CD4-positive, alpha-beta T cell (primary cell): ENCODE measurements at regions not wholly inside any gene's neighbourhood (a gene's known extent, or its start where the extent isn't known, plus 50 kb on each side); places are given as distances from the start of the nearest gene placed in this dataset.

Experiments
- ATAC-seq: fragments of 200-7000 bp; cut with Tn5 transposase; one replicate; pipeline ENCODE4 v1.10.0; 2022; ENCODE audit warnings: mild to moderate bottlenecking; ENCODE audit not compliant: poor library complexity
- CTCF ChIA-PET: fragments of 350-600 bp; sonication (Branson Sonifier 250); formaldehyde crosslinking; loops from one replicate; lab custom pipeline; 2021; ENCODE audit warnings: antibody characterized with exemption, inconsistent platforms; lab: Charles Lee
- POLR2A ChIA-PET: fragments of 350-600 bp; sonication (Branson Sonifier 250); formaldehyde crosslinking; loops from one replicate; lab custom pipeline; 2021; ENCODE audit warnings: antibody characterized with exemption, inconsistent platforms; lab: Charles Lee
- DNase-seq, 14 experiments: peaks; one replicate each; pipeline ENCODE4 v3.0.0-alpha.2; 2013 to 2020; ENCODE audit warnings: mixed read lengths in 2 of 14
- H3K27ac ChIP-seq, 2 donors: one replicate each; pipeline versions ENCODE4 v1.5.1 to v1.7.0; 2013; ENCODE audit warnings: low read length in 2 of 2, low read depth in 1 of 2, mild to moderate bottlenecking in 1 of 2
- H3K27me3 ChIP-seq, 2 experiments: 1 replicate in 1 of 2; 2 replicates in 1 of 2; pipeline versions ENCODE4 v1.6.1 to v1.7.0; 2013; ENCODE audit warnings: low read length in 2 of 2, control low read depth in 1 of 2, mild to moderate bottlenecking in 1 of 2, moderate library complexity in 1 of 2; ENCODE audit not compliant: insufficient read depth in 2 of 2, control insufficient read depth in 1 of 2
- H3K36me3 ChIP-seq: one replicate; pipeline ENCODE4 v1.6.1; 2013; ENCODE audit warnings: low read length, control low read depth; ENCODE audit not compliant: insufficient read depth
- H3K4me1 ChIP-seq: one replicate; pipeline ENCODE4 v1.6.1; 2013; ENCODE audit warnings: low read length, control low read depth; ENCODE audit not compliant: insufficient read depth
- H3K4me3 ChIP-seq: one replicate; pipeline ENCODE4 v1.5.1; 2013; ENCODE audit warnings: mild to moderate bottlenecking, low read length, moderate library complexity
- H3K9me3 ChIP-seq, 2 experiments: 1 replicate in 1 of 2; 2 replicates in 1 of 2; pipeline versions ENCODE4 v1.6.1 to v1.7.0; 2013; ENCODE audit warnings: low read length in 2 of 2, mild to moderate bottlenecking in 2 of 2, control low read depth in 1 of 2, moderate library complexity in 1 of 2; ENCODE audit not compliant: control insufficient read depth in 1 of 2, insufficient read depth in 1 of 2
- H3K27ac Mint-ChIP-seq: one replicate; pipeline ENCODE4 v1.8.0; 2020; ENCODE audit warnings: mixed read lengths
- H3K27me3 Mint-ChIP-seq: one replicate; pipeline ENCODE4 v1.8.0; 2021; ENCODE audit warnings: mixed read lengths
- H3K36me3 Mint-ChIP-seq: one replicate; pipeline ENCODE4 v1.8.0; 2021; ENCODE audit warnings: low read depth, mixed read lengths
- H3K4me1 Mint-ChIP-seq: one replicate; pipeline ENCODE4 v1.8.0; 2021; ENCODE audit warnings: low read depth, mixed read lengths
- H3K4me3 Mint-ChIP-seq: one replicate; pipeline ENCODE4 v1.8.0; 2020; ENCODE audit warnings: mild to moderate bottlenecking, mixed read lengths
- H3K9me3 Mint-ChIP-seq: one replicate; pipeline ENCODE4 v1.8.0; 2020; ENCODE audit warnings: mixed read lengths
- intact Hi-C, 2 experiments: fragments of 100-400 bp; cut with DNase I in 1 of 2; cut with micrococcal nuclease in 1 of 2; formaldehyde crosslinking; loops; one replicate each; pipeline versions ENCODE4 v1.15.1 to v1.9.0; 2023 to 2025; cut with DNase I, micrococcal nuclease
- TF ChIP-seq, protein P1 (sequence below): fragments of 200-600 bp; IDR thresholded peaks from one replicate; pipeline ENCODE4 v1.8.0; 2022; ENCODE audit warnings: antibody characterized with exemption, mild to moderate bottlenecking

DNA sequence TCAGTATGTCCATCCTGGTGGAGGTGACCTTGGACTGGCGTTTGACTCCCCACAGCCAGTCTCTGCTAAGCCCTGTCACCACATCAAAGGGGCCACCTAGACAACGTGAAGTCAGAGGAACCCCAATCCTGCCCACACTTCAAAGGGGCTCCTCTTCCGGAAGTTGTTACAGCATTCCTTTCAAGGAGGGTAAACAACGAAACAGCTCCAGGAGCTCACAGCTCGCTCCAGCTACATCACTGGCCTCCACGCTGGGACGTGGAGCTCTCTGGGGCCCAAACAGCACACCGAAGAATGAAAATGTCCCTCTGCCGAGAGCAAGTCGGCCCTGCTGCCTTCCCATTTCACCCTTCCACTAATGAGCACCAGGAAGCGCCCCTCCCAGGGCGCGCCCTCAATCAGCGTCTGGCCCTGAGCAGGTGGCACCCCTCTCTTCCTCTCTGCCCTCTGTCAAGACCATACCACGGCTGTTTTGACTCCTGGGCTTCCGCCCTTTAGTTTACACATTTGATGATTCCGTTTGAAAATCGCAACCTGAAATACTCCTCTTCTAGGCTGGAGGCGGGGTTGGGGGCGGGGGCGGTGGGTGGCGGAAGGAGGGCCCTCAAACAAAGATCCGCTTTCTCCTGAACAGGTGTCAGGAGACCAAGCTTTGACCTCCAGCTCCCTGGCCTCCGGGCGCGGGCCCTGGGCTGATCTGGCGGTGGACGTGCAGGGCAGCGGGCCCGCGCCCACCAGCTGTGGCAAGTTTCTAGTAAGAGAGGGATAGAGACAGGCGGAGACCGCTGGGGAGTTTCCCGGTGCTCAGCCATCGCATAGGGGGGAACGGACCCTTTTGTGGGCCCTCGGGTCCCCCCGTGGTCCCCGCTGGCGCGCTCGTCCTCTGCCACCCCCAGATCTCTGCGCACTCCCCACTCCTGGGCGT is 53.1 kb upstream of the KDM7A start:
- H3K4me3 ChIP-seq = peak overlapping the region; percentile 65
- H3K36me3 ChIP-seq = no peaks in the 10 kb centered on the region
- H3K27me3 ChIP-seq = no peaks in the 10 kb centered on the region
- ChIA-PET CTCF (interaction anchor here (1.1 to 1.6 kb wide), 3 partner anchors 54 to 214 kb away, joined by 3 read pairs; no protein-coding TSS in a partner anchor), POLR2A (interaction anchor here (0.7 to 8.9 kb wide), 24 partner anchors 9 to 870 kb away, joined by 3 to 394 read pairs (median 6); partner anchors contain the start of genes KDM7A, LUC7L2, PARP12 and RAB19)
- Mint-ChIP-seq H3K4me3 (peak overlapping the region; percentile 84), H3K27me3 (no peaks in the 10 kb centered on the region), H3K27ac (peak overlapping the region; percentile 99), H3K36me3 (no peaks in the 10 kb centered on the region), H3K9me3 (no peaks in the 10 kb centered on the region), H3K4me1 (peaks cover 56% of the 10 kb centered on the region)
- peak overlapping the region; percentile 97 for H3K27ac ChIP-seq
- H3K9me3 ChIP-seq = no peaks in the 10 kb centered on the region
- ATAC-seq (peak; percentile 64), DNase-seq (peak; percentile 61 to 93 (median 76))
- H3K4me1 ChIP-seq = peaks cover 57% of the 10 kb centered on the region
- TF ChIP-seq, protein P1, sequence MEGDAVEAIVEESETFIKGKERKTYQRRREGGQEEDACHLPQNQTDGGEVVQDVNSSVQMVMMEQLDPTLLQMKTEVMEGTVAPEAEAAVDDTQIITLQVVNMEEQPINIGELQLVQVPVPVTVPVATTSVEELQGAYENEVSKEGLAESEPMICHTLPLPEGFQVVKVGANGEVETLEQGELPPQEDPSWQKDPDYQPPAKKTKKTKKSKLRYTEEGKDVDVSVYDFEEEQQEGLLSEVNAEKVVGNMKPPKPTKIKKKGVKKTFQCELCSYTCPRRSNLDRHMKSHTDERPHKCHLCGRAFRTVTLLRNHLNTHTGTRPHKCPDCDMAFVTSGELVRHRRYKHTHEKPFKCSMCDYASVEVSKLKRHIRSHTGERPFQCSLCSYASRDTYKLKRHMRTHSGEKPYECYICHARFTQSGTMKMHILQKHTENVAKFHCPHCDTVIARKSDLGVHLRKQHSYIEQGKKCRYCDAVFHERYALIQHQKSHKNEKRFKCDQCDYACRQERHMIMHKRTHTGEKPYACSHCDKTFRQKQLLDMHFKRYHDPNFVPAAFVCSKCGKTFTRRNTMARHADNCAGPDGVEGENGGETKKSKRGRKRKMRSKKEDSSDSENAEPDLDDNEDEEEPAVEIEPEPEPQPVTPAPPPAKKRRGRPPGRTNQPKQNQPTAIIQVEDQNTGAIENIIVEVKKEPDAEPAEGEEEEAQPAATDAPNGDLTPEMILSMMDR = no peak
- intact Hi-C loops = loop anchor here (1.0 to 10.0 kb wide), 7 partner anchors 33 to 585 kb away; partner anchors contain the start of genes PARP12 (in 2 of the 2) and HIPK2 (in 1 of the 2)

- CTCF ChIA-PET = interaction anchor here (1.1 to 1.3 kb wide), 2 partner anchors 53 to 98 kb away, joined by 3 read pairs; no protein-coding TSS in a partner anchor
- H3K9me3 ChIP-seq = no peaks in the 10 kb centered on the region
- peak; percentile 13 for ATAC-seq
- H3K36me3 Mint-ChIP-seq = no peaks in the 10 kb centered on the region
- peaks cover 64% of the 10 kb centered on the region for H3K4me1 ChIP-seq
- no peaks in the 10 kb centered on the region for H3K27me3 Mint-ChIP-seq
- peak overlapping the region; percentile 97 for H3K27ac ChIP-seq
- POLR2A ChIA-PET = interaction anchor here (0.6 to 8.9 kb wide), 20 partner anchors 9 to 869 kb away, joined by 3 to 394 read pairs (median 6); partner anchors contain the start of genes KDM7A, LUC7L2, PARP12 and RAB19
- TF ChIP-seq, protein P1 = no peak
- peak overlapping the region; percentile 99 for H3K27ac Mint-ChIP-seq
- DNase-seq = peak in 8 of 14 experiments; percentile 23 to 68 (median 40)
- H3K4me1 Mint-ChIP-seq = peaks cover 63% of the 10 kb centered on the region
- no peaks in the 10 kb centered on the region for H3K9me3 Mint-ChIP-seq
- peak overlapping the region; percentile 65 for H3K4me3 ChIP-seq
- peak overlapping the region; percentile 84 for H3K4me3 Mint-ChIP-seq
- no peaks in the 10 kb centered on the region for H3K36me3 ChIP-seq
- intact Hi-C loops = no loop called here
- H3K27me3 ChIP-seq = no peaks in the 10 kb centered on the region
These were observed 52.3 kb upstream of the KDM7A start for GRCh38 chr7:140229101-140229525.
